Activated CD8-positive, alpha-beta T cell treated with anti-CD3 and anti-CD28 coated beads for 36 hours (primary cell): ENCODE measurements at regions not wholly inside any gene's neighbourhood (a gene's known extent, or its start where the extent isn't known, plus 50 kb on each side); places are given as distances from the start of the nearest gene placed in this dataset.
A peak's percentile ranks its signal among the peaks of the same experiment; 100 is the strongest.

Source experiments
- ATAC-seq: fragments of 200-7000 bp; cut with Tn5 transposase; one replicate; pipeline ENCODE4 v1.10.0; 2021; ENCODE audit warnings: mild to moderate bottlenecking, moderate library complexity
- CTCF ChIA-PET: fragments of 350-600 bp; sonication (Branson Sonifier 250); formaldehyde crosslinking; loops from one replicate; lab custom pipeline; 2021; ENCODE audit warnings: antibody characterized with exemption; lab: Charles Lee
- POLR2A ChIA-PET: fragments of 350-600 bp; sonication (Branson Sonifier 250); formaldehyde crosslinking; loops from one replicate; lab custom pipeline; 2021; ENCODE audit warnings: antibody characterized with exemption; lab: Charles Lee
- DNase-seq: peaks from one replicate; pipeline ENCODE4 v3.0.0-alpha.2; 2020
- H3K27ac Mint-ChIP-seq: one replicate; pipeline ENCODE4 v1.8.0; 2021; ENCODE audit warnings: mild to moderate bottlenecking, mixed read lengths
- H3K27me3 Mint-ChIP-seq: one replicate; pipeline ENCODE4 v1.8.0; 2021; ENCODE audit warnings: mixed read lengths
- H3K36me3 Mint-ChIP-seq: one replicate; pipeline ENCODE4 v1.8.0; 2021; ENCODE audit warnings: low read depth, mixed read lengths
- H3K4me1 Mint-ChIP-seq: one replicate; pipeline ENCODE4 v1.8.0; 2021; ENCODE audit warnings: low read depth, mixed read lengths
- H3K4me3 Mint-ChIP-seq: one replicate; pipeline ENCODE4 v1.8.0; 2021; ENCODE audit warnings: mild to moderate bottlenecking, moderate library complexity, mixed read lengths
- H3K9me3 Mint-ChIP-seq: one replicate; pipeline ENCODE4 v1.8.0; 2021; ENCODE audit warnings: mixed read lengths
- CTCF ChIP-seq: fragments of 200-600 bp; IDR thresholded peaks from one replicate; pipeline ENCODE4 v1.8.0; 2022; ENCODE audit warnings: antibody characterized with exemption, mild to moderate bottlenecking
- intact Hi-C: fragments of 100-400 bp; cut with micrococcal nuclease; formaldehyde crosslinking; loops from one replicate; pipeline ENCODE4 v1.10.0; 2022

DNA sequence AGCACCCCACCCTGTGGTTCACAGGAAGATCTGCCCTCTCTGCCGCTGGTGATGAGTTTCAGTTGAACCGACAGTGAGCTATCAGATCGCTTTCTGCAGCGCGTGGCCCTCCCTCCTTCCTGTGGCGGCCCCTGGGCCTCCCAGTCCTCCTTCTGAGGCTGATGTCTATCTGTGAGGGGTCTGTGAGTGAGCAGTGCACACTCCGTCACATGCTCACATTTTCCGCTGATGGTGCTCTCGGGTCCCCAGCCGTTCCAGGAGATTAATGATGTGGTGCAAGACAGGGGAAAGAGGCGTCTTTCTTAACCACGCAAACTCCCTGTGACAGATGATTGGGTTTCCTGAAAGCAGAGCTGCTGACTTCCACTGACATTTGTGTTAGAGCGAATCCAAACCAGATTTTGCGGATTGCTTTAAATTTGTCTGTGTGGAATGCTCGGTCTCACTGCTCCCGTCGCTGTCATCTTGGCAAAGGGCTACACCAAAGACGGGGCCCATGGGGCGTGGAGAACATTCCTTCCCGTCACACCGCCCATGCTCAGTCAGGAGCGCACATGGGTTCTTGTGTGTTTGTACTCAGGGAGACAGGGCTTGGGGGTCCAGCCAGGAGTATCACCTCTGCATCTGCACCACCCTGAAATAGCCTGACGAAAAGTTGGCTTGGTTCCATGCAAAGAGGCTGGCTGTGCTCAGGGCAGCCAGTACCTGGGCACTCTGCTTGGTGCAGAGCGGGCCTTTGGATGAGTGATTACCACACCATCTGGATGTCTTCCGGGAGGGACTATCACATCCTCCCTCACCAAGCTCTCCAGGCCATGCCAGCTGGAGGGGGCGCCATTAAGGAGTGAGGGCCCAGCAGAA is 154.7 kb upstream of the HS6ST1 start:
- Mint-ChIP-seq H3K36me3 (peaks cover 13% of the 10 kb centered on the region), H3K9me3 (peaks cover 24% of the 10 kb centered on the region), H3K27me3 (peaks cover 20% of the 10 kb centered on the region), H3K27ac (peak overlapping the region; percentile 55), H3K4me3 (peak overlapping the region; percentile 10), H3K4me1 (peaks cover 14% of the 10 kb centered on the region)
- ATAC-seq (peak; percentile 97), DNase-seq (peak; percentile 80)
- CTCF ChIA-PET: interaction anchor here (1.3 kb wide), 1 partner anchor 21 kb away, joined by 3 read pairs; no protein-coding TSS in a partner anchor
- POLR2A ChIA-PET: no interaction called here
- no peak for TF ChIP-seq CTCF
- intact Hi-C loops: no loop called here

GRCh38 chr2:128474036-128474955 is 155.6 kb upstream of the HS6ST1 start:
- Mint-ChIP-seq H3K9me3 (peaks cover 16% of the 10 kb centered on the region), H3K27me3 (peaks cover 20% of the 10 kb centered on the region), H3K27ac (no peak overlapping the region), H3K36me3 (peaks cover 10% of the 10 kb centered on the region), H3K4me3 (no peak overlapping the region), H3K4me1 (peaks cover 14% of the 10 kb centered on the region)
- intact Hi-C loops: no loop called here
- DNase-seq: no peak
- TF ChIP-seq CTCF: no peak
- POLR2A ChIA-PET: no interaction called here
- no peak for ATAC-seq
- CTCF ChIA-PET: interaction anchor here (1.3 kb wide), 1 partner anchor 20 kb away, joined by 3 read pairs; no protein-coding TSS in a partner anchor

DNA sequence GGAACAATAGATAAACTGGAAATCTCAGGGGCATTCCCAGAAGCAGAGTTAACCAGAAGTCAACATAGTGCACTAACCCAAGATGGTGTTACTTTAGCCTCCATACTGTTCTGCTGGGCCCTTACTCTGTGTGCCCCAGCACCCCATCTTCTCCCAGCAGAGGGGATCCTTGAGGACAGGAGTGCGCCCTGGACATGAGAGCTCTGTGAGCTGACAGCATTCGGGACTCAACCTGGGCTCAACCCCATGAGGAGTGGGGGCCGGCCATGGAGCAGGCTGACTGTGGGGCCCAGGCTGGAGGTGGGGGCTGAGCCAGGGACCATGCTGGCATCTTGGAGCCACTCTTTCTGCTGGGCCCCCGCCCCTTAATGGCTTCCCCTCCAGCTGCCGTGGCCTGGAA is 156.3 kb upstream of the HS6ST1 start:
- Mint-ChIP-seq H3K4me1 (peaks cover 14% of the 10 kb centered on the region), H3K9me3 (peaks cover 11% of the 10 kb centered on the region), H3K4me3 (no peak overlapping the region), H3K27me3 (peaks cover 21% of the 10 kb centered on the region), H3K36me3 (peaks cover 9% of the 10 kb centered on the region), H3K27ac (no peak overlapping the region)
- CTCF ChIA-PET: no interaction called here
- no peak for DNase-seq
- POLR2A ChIA-PET: no interaction called here
- intact Hi-C loops: no loop called here
- no peak for ATAC-seq
- TF ChIP-seq CTCF: no peak

GRCh38 chr2:128475427-128476211 is 157.0 kb upstream of the HS6ST1 start:
- CTCF ChIA-PET: no interaction called here
- DNase-seq (no peak), ATAC-seq (no peak)
- POLR2A ChIA-PET: no interaction called here
- Mint-ChIP-seq H3K27ac (no peak overlapping the region), H3K27me3 (peaks cover 19% of the 10 kb centered on the region), H3K4me1 (peaks cover 14% of the 10 kb centered on the region), H3K4me3 (no peak overlapping the region), H3K36me3 (peaks cover 4% of the 10 kb centered on the region), H3K9me3 (peaks cover 6% of the 10 kb centered on the region)
- intact Hi-C loops: no loop called here
- TF ChIP-seq CTCF: no peak
